Astrocyte of the spinal cord (primary cell): ENCODE measurements at regions not wholly inside any gene's neighbourhood (a gene's known extent, or its start where the extent isn't known, plus 50 kb on each side); places are given as distances from the start of the nearest gene placed in this dataset.

Experiments
- DNase-seq: peaks from one replicate; pipeline ENCODE4 v3.0.0; 2011; ENCODE audit warnings: low read depth, low spot score
- H3K4me3 ChIP-seq: 2 replicates; pipeline ENCODE4 v1.5.1; 2011; ENCODE audit warnings: low read depth, mild to moderate bottlenecking, low read length, moderate library complexity
- CTCF ChIP-seq: IDR thresholded peaks from 2 replicates; pipeline ENCODE4 v1.5.1; 2012; ENCODE audit warnings: low read depth, mild to moderate bottlenecking, low read length, inconsistent platforms
- in situ Hi-C: cut with HindIII; loops from 2 replicates; pipeline ENCODE4 v1.10.0; 2017; ENCODE audit warnings: low sequenced_read_pairs

- in situ Hi-C loops: no loop called here
- no peak for DNase-seq
- TF ChIP-seq CTCF: no peak
- H3K4me3 ChIP-seq: no peak overlapping the region
These were observed 59.5 kb upstream of the FUT8 start for GRCh38 chr14:65352964-65353530.

DNA sequence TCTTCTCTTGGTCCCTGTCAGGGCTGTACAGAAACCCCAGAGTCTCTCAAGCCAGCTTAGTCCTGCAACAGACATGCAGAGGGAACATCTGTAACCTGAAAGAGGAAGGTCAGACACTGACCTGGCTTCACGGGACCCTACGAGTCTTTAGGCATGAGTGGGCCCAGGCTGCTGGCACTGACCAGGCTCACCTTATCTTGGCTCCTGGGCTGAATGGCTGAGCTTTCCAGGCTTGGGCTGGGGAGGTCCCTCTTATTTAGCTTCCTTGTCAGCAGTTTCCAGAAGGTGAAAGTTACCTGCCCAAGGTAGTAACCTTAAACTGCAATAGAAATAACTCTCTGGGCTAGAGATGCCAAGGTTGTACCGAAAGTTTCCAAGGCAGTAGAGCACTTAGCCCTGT is 58.4 kb upstream of the FUT8 start:
- no peak for TF ChIP-seq CTCF
- H3K4me3 ChIP-seq: no peak overlapping the region
- in situ Hi-C loops: no loop called here
- no peak for DNase-seq

GRCh38 chr14:65354715-65355114 is 57.8 kb upstream of the FUT8 start:
- H3K4me3 ChIP-seq: no peak overlapping the region
- no peak for TF ChIP-seq CTCF
- DNase-seq: no peak
- in situ Hi-C loops: no loop called here

GRCh38 chr14:65356327-65356836 is 56.1 kb upstream of the FUT8 start:
- no peak overlapping the region for H3K4me3 ChIP-seq
- in situ Hi-C loops: no loop called here
- DNase-seq: peak; percentile 78
- TF ChIP-seq CTCF: no peak

GRCh38 chr14:65357113-65357512 is 55.4 kb upstream of the FUT8 start:
- no peak overlapping the region for H3K4me3 ChIP-seq
- in situ Hi-C loops: no loop called here
- DNase-seq: no peak
- TF ChIP-seq CTCF: no peak

DNA sequence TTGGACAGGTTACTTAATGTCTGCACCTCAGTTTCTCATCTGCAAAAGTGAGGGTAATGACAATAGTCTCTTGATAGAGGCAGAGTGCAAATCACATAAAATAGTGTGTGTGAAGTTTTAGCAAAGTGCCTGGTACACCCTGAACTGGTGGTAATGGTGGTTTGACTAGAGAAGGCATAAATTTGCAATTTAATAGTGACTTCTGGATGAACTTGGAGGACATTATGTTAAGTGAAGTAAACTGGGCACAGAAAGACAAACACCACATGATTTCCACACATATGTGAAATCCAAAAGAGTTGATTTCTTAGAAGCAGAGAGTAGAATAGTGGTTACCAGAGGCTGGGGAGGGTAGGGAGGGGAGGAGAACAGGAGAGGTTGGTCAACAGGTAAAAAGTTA is 54.8 kb upstream of the FUT8 start:
- no peak for TF ChIP-seq CTCF
- in situ Hi-C loops: no loop called here
- no peak overlapping the region for H3K4me3 ChIP-seq
- DNase-seq: no peak
